H1 (cell line): ENCODE measurements at regions not wholly inside any gene's neighbourhood (a gene's known extent, or its start where the extent isn't known, plus 50 kb on each side); places are given as distances from the start of the nearest gene placed in this dataset.

Source experiments
- CTCF ChIA-PET: fragments of 300-600 bp; sonication (Branson Sonifier 250); formaldehyde crosslinking; loops from one replicate; lab custom pipeline; 2021; ENCODE audit not compliant: partially characterized antibody; lab: Charles Lee
- POLR2A ChIA-PET: fragments of 300-600 bp; sonication (Branson Sonifier 250); formaldehyde crosslinking; loops from one replicate; lab custom pipeline; 2021; ENCODE audit warnings: inconsistent platforms; ENCODE audit not compliant: partially characterized antibody; lab: Charles Lee
- DNase-seq, 2 experiments: peaks; one replicate each; pipeline versions ENCODE4 v3.0.0 to v3.0.0-alpha.2; 2010 to 2022; ENCODE audit warnings: low spot score in 2 of 2, low read depth in 1 of 2, mixed read lengths in 1 of 2
- FAIRE-seq: peaks from 2 replicates; lab custom pipeline; 2011; peaks lifted over from hg19 to GRCh38; lab: Jason Lieb, UNC
- H2AFZ ChIP-seq: 2 replicates; pipeline ENCODE4 v1.8.1; 2012; ENCODE audit warnings: low read length, inconsistent platforms
- H2AK5ac ChIP-seq: 2 replicates; pipeline ENCODE4 v1.6.1; 2013; ENCODE audit warnings: low read depth, low read length
- H2BK120ac ChIP-seq: replicated peaks from 2 replicates; pipeline ENCODE3; 2013; ENCODE audit warnings: low read depth, low read length, inconsistent platforms
- H2BK12ac ChIP-seq: 2 replicates; pipeline ENCODE4 v1.6.1; 2013; ENCODE audit warnings: low read depth, low read length
- H2BK15ac ChIP-seq: 2 replicates; pipeline ENCODE4 v1.6.1; 2013; ENCODE audit warnings: low read length
- H2BK20ac ChIP-seq: 2 replicates; pipeline ENCODE4 v1.6.1; 2013; ENCODE audit warnings: low read length
- H2BK5ac ChIP-seq: 2 replicates; pipeline ENCODE4 v1.6.1; 2013; ENCODE audit warnings: low read depth, low read length
- H3K14ac ChIP-seq: 2 replicates; pipeline ENCODE4 v1.6.1; 2013; ENCODE audit warnings: inconsistent platforms; ENCODE audit not compliant: insufficient read length
- H3K18ac ChIP-seq: 2 replicates; pipeline ENCODE4 v1.6.1; 2013; ENCODE audit warnings: low read length; ENCODE audit errors: extremely low read depth
- H3K23ac ChIP-seq: 2 replicates; pipeline ENCODE4 v1.6.1; 2013; ENCODE audit warnings: inconsistent platforms; ENCODE audit not compliant: insufficient read length
- H3K23me2 ChIP-seq: 2 replicates; pipeline ENCODE4 v1.6.1; 2013; ENCODE audit warnings: low read depth, low read length
- H3K27ac ChIP-seq: 2 replicates; pipeline ENCODE4 v1.6.1; 2011; ENCODE audit warnings: low read depth, low read length, inconsistent platforms
- H3K27me3 ChIP-seq, 4 experiments: replicated peaks in 1 of 4; 1 replicate in 1 of 4; 2 replicates in 3 of 4; pipeline versions ENCODE4 v1.6.1 to v1.8.1; 2011 to 2013; ENCODE audit warnings: low read length in 3 of 4, mild to moderate bottlenecking in 3 of 4, inconsistent platforms in 2 of 4, mixed read lengths in 2 of 4, moderate library complexity in 1 of 4; ENCODE audit not compliant: control insufficient read depth in 3 of 4, insufficient read depth in 3 of 4; ENCODE audit errors: extremely low read depth in 1 of 4
- H3K36me3 ChIP-seq, 4 experiments: 2 replicates each; pipeline versions ENCODE4 v1.6.1 to v1.8.1; 2011 to 2013; ENCODE audit warnings: mild to moderate bottlenecking in 4 of 4, low read length in 3 of 4, moderate library complexity in 2 of 4, control low read depth in 1 of 4, inconsistent platforms in 1 of 4; ENCODE audit not compliant: insufficient read depth in 4 of 4, control insufficient read depth in 2 of 4
- H3K4ac ChIP-seq: replicated peaks from 2 replicates; pipeline ENCODE3; 2013; ENCODE audit warnings: low read length, low read depth, mixed read lengths, inconsistent platforms; ENCODE audit not compliant: insufficient read length
- H3K4me1 ChIP-seq, 4 experiments: replicated peaks in 1 of 4; 1 replicate in 1 of 4; 2 replicates in 3 of 4; pipeline versions ENCODE4 v1.6.1 to v1.8.1; 2011 to 2013; ENCODE audit warnings: low read length in 3 of 4, inconsistent platforms in 2 of 4, mixed read lengths in 1 of 4; ENCODE audit not compliant: insufficient read depth in 4 of 4, control insufficient read depth in 3 of 4
- H3K4me2 ChIP-seq, 2 experiments: 2 replicates each; pipeline versions ENCODE4 v1.6.1 to v1.8.1; 2011 to 2013; ENCODE audit warnings: low read depth in 2 of 2, low read length in 2 of 2, control low read depth in 1 of 2, inconsistent platforms in 1 of 2, mild to moderate bottlenecking in 1 of 2; ENCODE audit not compliant: insufficient read depth in 1 of 2
- H3K4me3 ChIP-seq, 4 experiments: fragments of 200-600, 300-600 bp in 1 of 4; sonication (generic), shearing (Covaris generic), sonication (Bioruptor Twin) in 1 of 4; 2 replicates each; pipeline versions ENCODE4 v1.5.1 to v1.8.1; 2011 to 2016; ENCODE audit warnings: low read length in 4 of 4, low read depth in 3 of 4, control low read depth in 2 of 4, inconsistent platforms in 2 of 4, mild to moderate bottlenecking in 2 of 4, mixed read lengths in 1 of 4, moderate library complexity in 1 of 4; ENCODE audit not compliant: insufficient read depth in 2 of 4; ENCODE audit errors: extremely low read depth in 1 of 4
- H3K56ac ChIP-seq: replicated peaks from 2 replicates; pipeline ENCODE3; 2013; ENCODE audit warnings: low read depth, mild to moderate bottlenecking, mixed read lengths, low read length, inconsistent platforms; ENCODE audit not compliant: insufficient read length
- H3K79me1 ChIP-seq: 2 replicates; pipeline ENCODE4 v1.6.1; 2013; ENCODE audit warnings: low read depth, low read length, control low read depth
- H3K79me2 ChIP-seq, 2 experiments: 2 replicates each; pipeline versions ENCODE4 v1.6.1 to v1.8.1; 2012 to 2013; ENCODE audit warnings: low read length in 2 of 2, mild to moderate bottlenecking in 2 of 2, inconsistent platforms in 1 of 2; ENCODE audit not compliant: insufficient read depth in 2 of 2, control insufficient read depth in 1 of 2
- H3K9ac ChIP-seq, 4 experiments: replicated peaks in 1 of 4; 1 replicate in 1 of 4; 2 replicates in 3 of 4; pipeline versions ENCODE4 v1.6.1 to v1.8.1; 2011 to 2013; ENCODE audit warnings: low read depth in 3 of 4, low read length in 3 of 4, control low read depth in 2 of 4, mild to moderate bottlenecking in 2 of 4, moderate library complexity in 2 of 4, inconsistent platforms in 1 of 4; ENCODE audit errors: extremely low read depth in 1 of 4
- H3K9me3 ChIP-seq, 2 experiments: 2 replicates each; pipeline versions ENCODE4 v1.6.1 to v1.8.1; 2012 to 2013; ENCODE audit warnings: mild to moderate bottlenecking in 2 of 2, moderate library complexity in 2 of 2, control low read depth in 1 of 2, inconsistent platforms in 1 of 2, low read depth in 1 of 2, low read length in 1 of 2, mixed read lengths in 1 of 2; ENCODE audit not compliant: insufficient read depth in 2 of 2
- H4K20me1 ChIP-seq, 2 experiments: replicated peaks in 1 of 2; 2 replicates each; pipeline versions ENCODE3 to v1.8.1; 2011 to 2013; ENCODE audit warnings: inconsistent platforms in 2 of 2, low read length in 2 of 2, mild to moderate bottlenecking in 1 of 2; ENCODE audit not compliant: insufficient read depth in 2 of 2, control insufficient read depth in 1 of 2
- H4K5ac ChIP-seq: 2 replicates; pipeline ENCODE4 v1.6.1; 2013; ENCODE audit warnings: low read length, low read depth, mixed read lengths, inconsistent platforms; ENCODE audit not compliant: insufficient read length
- H4K8ac ChIP-seq: 2 replicates; pipeline ENCODE4 v1.8.0; 2013; ENCODE audit warnings: mild to moderate bottlenecking, moderate library complexity, low read length, inconsistent platforms; ENCODE audit not compliant: insufficient read depth; ENCODE audit errors: extremely low read depth
- H4K91ac ChIP-seq: replicated peaks from 2 replicates; pipeline ENCODE3; 2013; ENCODE audit warnings: low read length, mixed read lengths, inconsistent platforms; ENCODE audit not compliant: insufficient read length
- ASH2L ChIP-seq: fragments of 200-600, 300-600 bp; sonication (generic); IDR thresholded peaks from one replicate; pipeline ENCODE4 v1.7.1; 2017; ENCODE audit warnings: low read length
- CREB1 ChIP-seq: IDR thresholded peaks from 2 replicates; pipeline ENCODE4 v1.6.1; 2012; ENCODE audit warnings: inconsistent platforms
- EP300 ChIP-seq, 2 experiments: IDR thresholded peaks; 1 replicate in 1 of 2; 2 replicates in 1 of 2; pipeline ENCODE4 v1.6.1; 2011 to 2012; ENCODE audit warnings: low read depth in 2 of 2, low read length in 2 of 2, mild to moderate bottlenecking in 2 of 2, borderline replicate concordance in 1 of 2, inconsistent platforms in 1 of 2, moderate library complexity in 1 of 2
- EZH2 ChIP-seq: fragments of 200-600 bp; sonication (generic); IDR thresholded peaks from 2 replicates; pipeline ENCODE4 v1.7.1; 2012; ENCODE audit warnings: low read depth, mild to moderate bottlenecking, moderate library complexity, low read length, inconsistent platforms; ENCODE audit not compliant: severe bottlenecking
- HDAC6 ChIP-seq: IDR thresholded peaks from one replicate; pipeline ENCODE4 v1.7.1; 2012; ENCODE audit warnings: low read depth, mild to moderate bottlenecking, inconsistent platforms, low read length, moderate library complexity
- MAX ChIP-seq: IDR thresholded peaks from 2 replicates; pipeline ENCODE4 v1.6.1; 2012; ENCODE audit warnings: inconsistent platforms
- RBBP5 ChIP-seq: IDR thresholded peaks from 2 replicates; pipeline ENCODE4 v1.7.1; 2012; ENCODE audit warnings: low read depth, mild to moderate bottlenecking, inconsistent platforms, low read length, moderate library complexity, borderline replicate concordance
- RFX5 ChIP-seq: IDR thresholded peaks from 2 replicates; pipeline ENCODE4 v1.6.1; 2011; ENCODE audit warnings: low read depth, low read length, improper control_type of control experiment, borderline replicate concordance
- SIRT6 ChIP-seq: IDR thresholded peaks from one replicate; pipeline ENCODE4 v1.7.1; 2012; ENCODE audit warnings: low read length, inconsistent platforms
- SP2 ChIP-seq: IDR thresholded peaks from 2 replicates; pipeline ENCODE4 v1.6.1; 2012; ENCODE audit warnings: mild to moderate bottlenecking, low read length, inconsistent platforms
- SRF ChIP-seq: IDR thresholded peaks from 2 replicates; pipeline ENCODE4 v1.6.1; 2011; ENCODE audit warnings: mild to moderate bottlenecking, low read depth, low read length, moderate library complexity
- TAF1 ChIP-seq: IDR thresholded peaks from 2 replicates; pipeline ENCODE4 v1.6.1; 2011; ENCODE audit warnings: mild to moderate bottlenecking, low read depth, low read length
- TEAD4 ChIP-seq: IDR thresholded peaks from 2 replicates; pipeline ENCODE4 v1.6.1; 2012; ENCODE audit warnings: low read depth, low read length, inconsistent platforms, mixed read lengths
- YY1 ChIP-seq: IDR thresholded peaks from 2 replicates; pipeline ENCODE4 v1.6.1; 2011; ENCODE audit warnings: low read depth, mild to moderate bottlenecking, low read length
- WGBS, 2 experiments: shearing (Covaris generic) in 1 of 2; methylation state at CpG; one replicate each; pipeline versions ENCODE4 v1.1.6 to v1.1.7; 2013 to 2015; ENCODE audit warnings: low lambda C conversion rate in 2 of 2, mixed read lengths in 2 of 2, inconsistent platforms in 1 of 2, low coverage in 1 of 2, missing lambda C conversion rate in 1 of 2; ENCODE audit not compliant: insufficient replicate concordance in 2 of 2, insufficient coverage in 1 of 2, insufficient read length in 1 of 2; ENCODE audit errors: extremely low coverage in 1 of 2, missing lambda C conversion rate in 1 of 2; 5-methylcytosine and 5-hydroxymethylcytosine counted together

GRCh38 chr10:118488710-118489497 is 106.5 kb downstream of the PRLHR start:
- Histone ChIP-seq H2AK5ac (no peak overlapping the region), H3K9me3 (peaks cover 7 to 13% of the 10 kb centered on the region in 2 experiments; a peak in 3 of 4 replicates), H3K79me2 (peaks cover 0 to 3% of the 10 kb centered on the region in 2 experiments; a peak in 1 of 4 replicates), H4K8ac (no peak overlapping the region), H3K27ac (no peak overlapping the region), H3K23ac (no peak overlapping the region), H4K5ac (no peak overlapping the region), H2BK5ac (no peak overlapping the region), H3K18ac (no peak overlapping the region), H3K14ac (no peak overlapping the region), H2BK120ac (no peak overlapping the region), H3K4me2 (no peak overlapping the region), H3K79me1 (no peaks in the 10 kb centered on the region; the same call in 1 of the 2 replicates), H3K9ac (no peak overlapping the region), H3K4ac (no peak overlapping the region), H3K27me3 (no peaks in the 10 kb centered on the region), H2BK20ac (no peak overlapping the region), H2BK15ac (no peak overlapping the region), H3K36me3 (no peaks in the 10 kb centered on the region; a peak in 2 of 8 replicates), H3K4me1 (peaks cover 0 to 4% (median 0%) of the 10 kb centered on the region in 4 experiments; a peak in 1 of 7 replicates), H3K56ac (no peak overlapping the region), H2BK12ac (no peak overlapping the region), H3K4me3 (no peak overlapping the region), H3K23me2 (peaks cover 5% of the 10 kb centered on the region; the same call in 1 of the 2 replicates), H4K91ac (no peak overlapping the region), H2AFZ (no peak overlapping the region), H4K20me1 (peaks cover 0 to 4% of the 10 kb centered on the region in 2 experiments)
- FAIRE-seq (no peak), DNase-seq (no peak)
- POLR2A ChIA-PET = no interaction called here
- CTCF ChIA-PET = interaction anchor here (1.1 kb wide), 1 partner anchor 13 kb away, joined by 3 read pairs; no protein-coding TSS in a partner anchor
- TF ChIP-seq MAX (no peak), HDAC6 (no peak), EZH2 (no peak), TEAD4 (no peak), EP300 (IDR thresholded peaks at IDR 0.05; ENCODE audit: borderline replicate concordance in 1 of 2, low read depth in 2 of 2, low read length in 2 of 2) (no peak), RFX5 (no peak), CREB1 (no peak), YY1 (no peak), TAF1 (no peak), ASH2L (no peak), SP2 (no peak), SIRT6 (no peak), RBBP5 (no peak), SRF (no peak)
- 77% methylated on average over 7 of the region's 7 CpGs; no CpG with 5 or more reads in 1 of the 2 experiments for WGBS, 2 experiments
